ENCODE measurements at regions not wholly inside any gene's neighbourhood (a gene's known extent, or its start where the extent isn't known, plus 50 kb on each side); places are given as distances from the start of the nearest gene placed in this dataset.

GRCh38 chr7:131188367-131189339, 139.0 kb upstream of the MKLN1 start:
- H3K23ac ChIP-seq (ENCODE audit: low read length) = no peak overlapping the region
- H3K79me1 ChIP-seq (ENCODE audit: low read length) = peaks cover 7% of the 10 kb centered on the region
- H3K4me1 ChIP-seq (ENCODE audit: control insufficient read depth in 1 of 2, insufficient read depth in 2 of 2, low read length in 2 of 2) = peaks cover 7 to 12% of the 10 kb centered on the region in 2 experiments
- H3K14ac ChIP-seq (ENCODE audit: low read length) = peak overlapping the region; percentile 53
- H2BK5ac ChIP-seq (ENCODE audit: low read depth, low read length, poor library complexity) = peak overlapping the region; percentile 39
- H3K27ac ChIP-seq (ENCODE audit: low read depth, low read length) = peak overlapping the region; percentile 0
- peaks cover 2% of the 10 kb centered on the region for H3K79me2 ChIP-seq (ENCODE audit: control insufficient read depth, insufficient read depth, low read length, poor library complexity)
- no peak overlapping the region for H4K12ac ChIP-seq (ENCODE audit: low read depth, low read length)
- H3K4ac ChIP-seq (ENCODE audit: low read depth, low read length) = no peak overlapping the region
- no peak overlapping the region for H3K9ac ChIP-seq (ENCODE audit: low read length)
- no peaks in the 10 kb centered on the region for H3K36me3 ChIP-seq (ENCODE audit: control insufficient read depth in 1 of 2, insufficient read depth in 2 of 2, low read length in 2 of 2)
- peak overlapping the region; percentile 59 for H4K91ac ChIP-seq (ENCODE audit: low read depth, low read length)
- peak overlapping the region; percentile 4 for H4K8ac ChIP-seq (ENCODE audit: low read depth, low read length)
- H3K18ac ChIP-seq (ENCODE audit: low read length) = peak overlapping the region; percentile 14
- H2BK12ac ChIP-seq (ENCODE audit: low read length) = peak overlapping the region; percentile 42
- H2AFZ ChIP-seq (ENCODE audit: insufficient read depth, low read length, poor library complexity) = no peak overlapping the region
- no peaks in the 10 kb centered on the region for H3K9me3 ChIP-seq (ENCODE audit: insufficient read depth, low read depth, low read length)
- H2BK120ac ChIP-seq (ENCODE audit: insufficient read depth, low read length, poor library complexity) = peak overlapping the region; percentile 79
- H3K4me2 ChIP-seq (ENCODE audit: low read length) = no peak overlapping the region
- peak; percentile 47 to 69 for DNase-seq
- WGBS (ENCODE audit: extremely low coverage, insufficient coverage, insufficient read length) = no CpG with 5 or more reads among the region's 8 CpGs
- no peak overlapping the region for H2AK5ac ChIP-seq (ENCODE audit: low read length)
- H3K27me3 ChIP-seq (ENCODE audit: insufficient read depth, low read length) = no peaks in the 10 kb centered on the region
- no peak overlapping the region for H3K4me3 ChIP-seq (ENCODE audit: low read depth, low read length)

GRCh38 chr7:131189488-131189887, 138.2 kb upstream of the MKLN1 start:
- Histone ChIP-seq H3K4ac (ENCODE audit: low read depth, low read length) (no peak overlapping the region), H3K4me3 (ENCODE audit: low read depth, low read length) (no peak overlapping the region), H4K12ac (ENCODE audit: low read depth, low read length) (no peak overlapping the region), H2BK12ac (ENCODE audit: low read length) (peak overlapping the region; percentile 79), H3K14ac (ENCODE audit: low read length) (no peak overlapping the region), H3K27ac (ENCODE audit: low read depth, low read length) (no peak overlapping the region), H2BK5ac (ENCODE audit: low read depth, low read length, poor library complexity) (no peak overlapping the region), H4K91ac (ENCODE audit: low read depth, low read length) (no peak overlapping the region), H3K4me1 (ENCODE audit: control insufficient read depth in 1 of 2, insufficient read depth in 2 of 2, low read length in 2 of 2) (peaks cover 7 to 12% of the 10 kb centered on the region in 2 experiments), H3K4me2 (ENCODE audit: low read length) (no peak overlapping the region), H3K23ac (ENCODE audit: low read length) (no peak overlapping the region), H3K9me3 (ENCODE audit: insufficient read depth, low read depth, low read length) (no peaks in the 10 kb centered on the region), H3K79me1 (ENCODE audit: low read length) (peaks cover 7% of the 10 kb centered on the region), H3K27me3 (ENCODE audit: insufficient read depth, low read length) (no peaks in the 10 kb centered on the region), H2AK5ac (ENCODE audit: low read length) (no peak overlapping the region), H3K79me2 (ENCODE audit: control insufficient read depth, insufficient read depth, low read length, poor library complexity) (peaks cover 2% of the 10 kb centered on the region), H3K18ac (ENCODE audit: low read length) (no peak overlapping the region), H3K36me3 (ENCODE audit: control insufficient read depth in 1 of 2, insufficient read depth in 2 of 2, low read length in 2 of 2) (no peaks in the 10 kb centered on the region), H2BK120ac (ENCODE audit: insufficient read depth, low read length, poor library complexity) (peak overlapping the region; percentile 43), H3K9ac (ENCODE audit: low read length) (no peak overlapping the region), H2AFZ (ENCODE audit: insufficient read depth, low read length, poor library complexity) (no peak overlapping the region), H4K8ac (ENCODE audit: low read depth, low read length) (no peak overlapping the region)
- WGBS (ENCODE audit: extremely low coverage, insufficient coverage, insufficient read length) = no CpG with 5 or more reads among the region's 5 CpGs
- DNase-seq = no peak

GRCh38 chr7:131190146-131190545, 137.5 kb upstream of the MKLN1 start:
- DNase-seq = peak; percentile 28 to 54
- H3K27me3 ChIP-seq (ENCODE audit: insufficient read depth, low read length) = no peaks in the 10 kb centered on the region

GRCh38 chr7:131190581-131190980, 137.1 kb upstream of the MKLN1 start:
- WGBS (ENCODE audit: extremely low coverage, insufficient coverage, insufficient read length) = no CpG with 5 or more reads among the region's 1 CpG
- Histone ChIP-seq H3K4me1 (ENCODE audit: control insufficient read depth in 1 of 2, insufficient read depth in 2 of 2, low read length in 2 of 2) (peaks cover 7 to 12% of the 10 kb centered on the region in 2 experiments), H4K12ac (ENCODE audit: low read depth, low read length) (no peak overlapping the region), H2BK120ac (ENCODE audit: insufficient read depth, low read length, poor library complexity) (peak overlapping the region; percentile 36), H3K9me3 (ENCODE audit: insufficient read depth, low read depth, low read length) (no peaks in the 10 kb centered on the region), H3K9ac (ENCODE audit: low read length) (no peak overlapping the region), H4K8ac (ENCODE audit: low read depth, low read length) (no peak overlapping the region), H3K27me3 (ENCODE audit: insufficient read depth, low read length) (no peaks in the 10 kb centered on the region), H3K14ac (ENCODE audit: low read length) (peak overlapping the region; percentile 48), H2AK5ac (ENCODE audit: low read length) (no peak overlapping the region), H3K4me2 (ENCODE audit: low read length) (no peak overlapping the region), H3K4me3 (ENCODE audit: low read depth, low read length) (no peak overlapping the region), H3K18ac (ENCODE audit: low read length) (no peak overlapping the region), H2AFZ (ENCODE audit: insufficient read depth, low read length, poor library complexity) (no peak overlapping the region), H4K91ac (ENCODE audit: low read depth, low read length) (no peak overlapping the region), H3K27ac (ENCODE audit: low read depth, low read length) (peak overlapping the region; percentile 20), H2BK12ac (ENCODE audit: low read length) (peak overlapping the region; percentile 70), H2BK5ac (ENCODE audit: low read depth, low read length, poor library complexity) (peak overlapping the region; percentile 23), H3K23ac (ENCODE audit: low read length) (no peak overlapping the region), H3K79me1 (ENCODE audit: low read length) (peaks cover 7% of the 10 kb centered on the region), H3K79me2 (ENCODE audit: control insufficient read depth, insufficient read depth, low read length, poor library complexity) (peaks cover 2% of the 10 kb centered on the region), H3K36me3 (ENCODE audit: control insufficient read depth in 1 of 2, insufficient read depth in 2 of 2, low read length in 2 of 2) (no peaks in the 10 kb centered on the region), H3K4ac (ENCODE audit: low read depth, low read length) (no peak overlapping the region)
- DNase-seq = no peak

More at GRCh38 chr7:131190146-131190545, 137.5 kb upstream of the MKLN1 start:
- Histone ChIP-seq H3K14ac (ENCODE audit: low read length) (no peak overlapping the region), H2BK12ac (ENCODE audit: low read length) (no peak overlapping the region), H2BK120ac (ENCODE audit: insufficient read depth, low read length, poor library complexity) (no peak overlapping the region), H3K23ac (ENCODE audit: low read length) (no peak overlapping the region), H3K79me1 (ENCODE audit: low read length) (peaks cover 7% of the 10 kb centered on the region), H3K4me1 (ENCODE audit: control insufficient read depth in 1 of 2, insufficient read depth in 2 of 2, low read length in 2 of 2) (peaks cover 7 to 12% of the 10 kb centered on the region in 2 experiments), H4K12ac (ENCODE audit: low read depth, low read length) (no peak overlapping the region), H3K4me3 (ENCODE audit: low read depth, low read length) (no peak overlapping the region), H3K9me3 (ENCODE audit: insufficient read depth, low read depth, low read length) (no peaks in the 10 kb centered on the region), H3K36me3 (ENCODE audit: control insufficient read depth in 1 of 2, insufficient read depth in 2 of 2, low read length in 2 of 2) (no peaks in the 10 kb centered on the region), H4K8ac (ENCODE audit: low read depth, low read length) (no peak overlapping the region), H2AFZ (ENCODE audit: insufficient read depth, low read length, poor library complexity) (no peak overlapping the region), H2AK5ac (ENCODE audit: low read length) (no peak overlapping the region), H3K27ac (ENCODE audit: low read depth, low read length) (no peak overlapping the region), H4K91ac (ENCODE audit: low read depth, low read length) (no peak overlapping the region), H3K4ac (ENCODE audit: low read depth, low read length) (no peak overlapping the region), H3K4me2 (ENCODE audit: low read length) (no peak overlapping the region), H3K9ac (ENCODE audit: low read length) (no peak overlapping the region), H3K18ac (ENCODE audit: low read length) (no peak overlapping the region), H3K79me2 (ENCODE audit: control insufficient read depth, insufficient read depth, low read length, poor library complexity) (peaks cover 2% of the 10 kb centered on the region), H2BK5ac (ENCODE audit: low read depth, low read length, poor library complexity) (no peak overlapping the region)
- no CpG with 5 or more reads among the region's 2 CpGs for WGBS (ENCODE audit: extremely low coverage, insufficient coverage, insufficient read length)

All from trophoblast cell (in vitro differentiated cells and primary cell).